Activated gamma-delta T cell (primary cell): ENCODE measurements at regions not wholly inside any gene's neighbourhood (a gene's known extent, or its start where the extent isn't known, plus 50 kb on each side); places are given as distances from the start of the nearest gene placed in this dataset.
"Not testable (repeated sequence)": the region's sequence is repeated elsewhere in the genome, so short reads cannot be mapped to it uniquely, and the experiment has no call there.

Source experiments
- DNase-seq: peaks from one replicate; lab custom pipeline; 2025; lab: John Stamatoyannopoulos, UW

- no peak for DNase-seq
These were observed 85.7 kb downstream of the SUCLG1 start for GRCh38 chr2:84373391-84373790.

GRCh38 chr2:84362541-84362940 is 96.5 kb downstream of the SUCLG1 start:
- no peak for DNase-seq

GRCh38 chr2:84338069-84338468 is 121.0 kb downstream of the SUCLG1 start:
- DNase-seq, result no peak

- DNase-seq, result no peak
These were observed 131.3 kb downstream of the SUCLG1 start for GRCh38 chr2:84327645-84328249.

- no peak for DNase-seq
These were observed 132.1 kb downstream of the SUCLG1 start for GRCh38 chr2:84326831-84327432.

GRCh38 chr2:84323890-84324289 is 135.2 kb downstream of the SUCLG1 start:
- no peak for DNase-seq

- no peak for DNase-seq
These were observed 138.1 kb downstream of the SUCLG1 start for GRCh38 chr2:84320940-84321339.

GRCh38 chr2:84319581-84319980 is 139.5 kb downstream of the SUCLG1 start:
- no peak for DNase-seq

GRCh38 chr2:84317135-84317534 is 141.9 kb downstream of the SUCLG1 start:
- DNase-seq, result no peak

- no peak for DNase-seq
These were observed 144.2 kb downstream of the SUCLG1 start for GRCh38 chr2:84314901-84315330.

- DNase-seq, result no peak
These were observed 144.8 kb downstream of the SUCLG1 start for GRCh38 chr2:84314250-84314649.

- DNase-seq, result no peak
These were observed 149.8 kb downstream of the SUCLG1 start for GRCh38 chr2:84309281-84309680.

GRCh38 chr2:84306361-84306760 is 152.7 kb downstream of the SUCLG1 start:
- no peak for DNase-seq

- DNase-seq, result no peak
These were observed 156.3 kb downstream of the SUCLG1 start for GRCh38 chr2:84302513-84303412.

GRCh38 chr2:84301717-84302116 is 157.4 kb downstream of the SUCLG1 start:
- DNase-seq, result no peak

GRCh38 chr2:84300696-84301029 is 158.4 kb downstream of the SUCLG1 start:
- DNase-seq, result no peak

GRCh38 chr2:84300001-84300695 is 158.9 kb downstream of the SUCLG1 start:
- DNase-seq, result not testable (repeated sequence)

- no peak for DNase-seq
These were observed 159.8 kb downstream of the SUCLG1 start for GRCh38 chr2:84299211-84299775.

- no peak for DNase-seq
These were observed 161.9 kb downstream of the SUCLG1 start for GRCh38 chr2:84297155-84297554.

GRCh38 chr2:84293791-84294380 is 165.2 kb downstream of the SUCLG1 start:
- DNase-seq, result no peak

- no peak for DNase-seq
These were observed 166.5 kb downstream of the SUCLG1 start for GRCh38 chr2:84292545-84292944.

- peak; percentile 10 for DNase-seq
These were observed 168.5 kb downstream of the SUCLG1 start for GRCh38 chr2:84290537-84290936.
